HepG2 (cell line): ENCODE measurements at regions not wholly inside any gene's neighbourhood (a gene's known extent, or its start where the extent isn't known, plus 50 kb on each side); places are given as distances from the start of the nearest gene placed in this dataset.

Experiments
- AKAP8 ChIP-seq: sonication (generic); formaldehyde crosslinking; IDR thresholded peaks from 2 replicates; pipeline ENCODE4 v1.5.1; 2020; ENCODE audit warnings: mild to moderate bottlenecking, missing genetic modification reagents
- GABPA ChIP-seq, 2 experiments: IDR thresholded peaks; 2 replicates each; pipeline ENCODE4 v1.6.1; 2011 to 2016; ENCODE audit warnings: low read depth in 2 of 2, low read length in 1 of 2, missing biosample characterization in 1 of 2, missing genetic modification characterization in 1 of 2
- GPN1 ChIP-seq: sonication (generic); formaldehyde crosslinking; IDR thresholded peaks from 2 replicates; pipeline ENCODE4 v1.5.1; 2020; ENCODE audit warnings: missing genetic modification reagents, borderline replicate concordance
- HDAC6 ChIP-seq: fragments of 200-600 bp; sonication (generic); IDR thresholded peaks from 2 replicates; pipeline ENCODE4 v1.7.0; 2017; ENCODE audit warnings: mild to moderate bottlenecking, antibody characterized with exemption, low read length, low read depth
- MAF1 ChIP-seq: sonication (generic); formaldehyde crosslinking; IDR thresholded peaks from 2 replicates; pipeline ENCODE4 v1.5.0; 2020; ENCODE audit warnings: missing genetic modification reagents, borderline replicate concordance
- NCOR1 ChIP-seq: fragments of 200-600 bp; sonication (generic); IDR thresholded peaks from 2 replicates; pipeline ENCODE4 v1.7.0; 2017; ENCODE audit warnings: antibody characterized with exemption, low read length, borderline replicate concordance
- PHF5A ChIP-seq: IDR thresholded peaks from one replicate; pipeline ENCODE4 v1.6.1; 2018; ENCODE audit warnings: low read depth, missing genetic modification reagents; ENCODE audit not compliant: unreplicated experiment
- PITX1 ChIP-seq: sonication (generic); formaldehyde crosslinking; IDR thresholded peaks from 2 replicates; pipeline ENCODE4 v1.5.1; 2020; ENCODE audit warnings: mild to moderate bottlenecking, missing genetic modification reagents
- YEATS2 ChIP-seq: sonication (generic); formaldehyde crosslinking; IDR thresholded peaks from 2 replicates; pipeline ENCODE4 v1.4.0; 2020; ENCODE audit warnings: missing genetic modification reagents, borderline replicate concordance
- ZNF124 ChIP-seq: sonication (generic); formaldehyde crosslinking; IDR thresholded peaks from 2 replicates; pipeline ENCODE4 v1.4.0; 2020; ENCODE audit warnings: missing genetic modification reagents
- ZNF251 ChIP-seq: sonication (generic); formaldehyde crosslinking; IDR thresholded peaks from 2 replicates; pipeline ENCODE4 v1.9.0; 2021; ENCODE audit warnings: mild to moderate bottlenecking, missing genetic modification reagents
- ZNF282 ChIP-seq: fragments of 450-650 bp; IDR thresholded peaks from 2 replicates; pipeline ENCODE4 v1.6.1; 2018; ENCODE audit not compliant: partially characterized antibody
- ZNF30 ChIP-seq: sonication (generic); formaldehyde crosslinking; IDR thresholded peaks from 2 replicates; pipeline ENCODE4 v1.5.0; 2020; ENCODE audit warnings: mild to moderate bottlenecking, missing genetic modification reagents
- ZNF496 ChIP-seq: sonication (generic); formaldehyde crosslinking; IDR thresholded peaks from 2 replicates; pipeline ENCODE4 v1.8.1; 2023; ENCODE audit warnings: mild to moderate bottlenecking, moderate library complexity, missing genetic modification reagents; ENCODE audit not compliant: insufficient replicate concordance
- ZNF577 ChIP-seq: sonication (generic); formaldehyde crosslinking; IDR thresholded peaks from 2 replicates; pipeline ENCODE4 v1.4.0; 2020; ENCODE audit warnings: mild to moderate bottlenecking, low read depth, missing genetic modification reagents, borderline replicate concordance
- ZNF709 ChIP-seq: sonication (generic); formaldehyde crosslinking; IDR thresholded peaks from 2 replicates; pipeline ENCODE4 v1.5.0; 2020; ENCODE audit warnings: mild to moderate bottlenecking, missing genetic modification reagents
- TF ChIP-seq, protein P1 (sequence below): sonication (generic); formaldehyde crosslinking; IDR thresholded peaks from 2 replicates; pipeline ENCODE4 v1.8.0; 2022; ENCODE audit warnings: mild to moderate bottlenecking, missing genetic modification reagents, moderate library complexity
- TF ChIP-seq, protein P2 (sequence below): sonication (generic); formaldehyde crosslinking; IDR thresholded peaks from 2 replicates; pipeline ENCODE4 v1.5.0; 2020; ENCODE audit warnings: mild to moderate bottlenecking, missing genetic modification reagents, borderline replicate concordance
- TF ChIP-seq, protein P3 (sequence below): sonication (generic); formaldehyde crosslinking; IDR thresholded peaks from 2 replicates; pipeline ENCODE4 v1.8.1; 2022; ENCODE audit warnings: mild to moderate bottlenecking, missing genetic modification reagents
- TF ChIP-seq, protein P4 (sequence below): sonication (generic); formaldehyde crosslinking; IDR thresholded peaks from 2 replicates; pipeline ENCODE4 v1.9.0; 2022; ENCODE audit warnings: missing genetic modification reagents, mild to moderate bottlenecking, borderline replicate concordance
- TF ChIP-seq, protein P5 (sequence below): sonication (generic); formaldehyde crosslinking; IDR thresholded peaks from 2 replicates; pipeline ENCODE4 v1.9.0; 2021; ENCODE audit warnings: missing genetic modification reagents, mild to moderate bottlenecking, borderline replicate concordance

DNA sequence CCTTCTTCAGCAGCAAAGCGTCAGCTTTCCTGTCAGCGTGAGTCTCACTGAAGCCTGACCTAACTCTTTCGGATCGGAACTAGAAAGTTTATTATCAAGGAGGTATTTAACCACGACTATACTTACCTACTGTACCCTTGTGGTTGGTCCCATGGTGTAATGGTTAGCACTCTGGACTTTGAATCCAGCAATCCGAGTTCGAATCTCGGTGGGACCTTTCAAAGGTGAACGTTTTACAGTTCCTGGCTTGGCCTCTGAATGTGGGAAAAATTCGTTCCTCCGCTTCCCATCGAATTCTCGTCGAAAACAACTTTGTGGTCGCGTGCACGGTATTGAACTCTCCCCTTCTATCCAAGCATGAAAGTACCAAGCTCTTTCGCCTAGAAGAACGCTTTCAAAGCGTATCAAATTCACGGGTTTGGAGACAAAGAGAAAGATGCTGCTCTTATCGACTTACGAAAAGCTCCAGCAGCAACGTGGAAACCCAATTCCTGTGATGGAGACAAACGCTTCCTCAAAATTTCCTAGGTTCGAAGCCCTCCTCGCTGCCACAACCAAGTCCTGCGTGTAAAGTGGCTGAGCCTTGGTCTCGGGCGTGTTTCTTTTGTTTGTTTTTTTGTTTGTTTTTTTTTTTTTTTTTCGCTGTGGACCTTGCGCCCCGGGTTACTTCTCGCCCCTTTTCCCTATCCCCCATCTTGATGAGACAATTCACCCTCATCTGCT, 63.7 kb downstream of the GPX5 start (continued):
- TF ChIP-seq, protein P1, sequence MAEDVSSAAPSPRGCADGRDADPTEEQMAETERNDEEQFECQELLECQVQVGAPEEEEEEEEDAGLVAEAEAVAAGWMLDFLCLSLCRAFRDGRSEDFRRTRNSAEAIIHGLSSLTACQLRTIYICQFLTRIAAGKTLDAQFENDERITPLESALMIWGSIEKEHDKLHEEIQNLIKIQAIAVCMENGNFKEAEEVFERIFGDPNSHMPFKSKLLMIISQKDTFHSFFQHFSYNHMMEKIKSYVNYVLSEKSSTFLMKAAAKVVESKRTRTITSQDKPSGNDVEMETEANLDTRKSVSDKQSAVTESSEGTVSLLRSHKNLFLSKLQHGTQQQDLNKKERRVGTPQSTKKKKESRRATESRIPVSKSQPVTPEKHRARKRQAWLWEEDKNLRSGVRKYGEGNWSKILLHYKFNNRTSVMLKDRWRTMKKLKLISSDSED (CRISPR knock-in tag): no peak
- TF ChIP-seq ZNF577 (CRISPR knock-in tag) (no peak), YEATS2 (peak; percentile 54; the same call in 1 of the 2 replicates), ZNF282 (no peak), GPN1 (CRISPR knock-in tag) (no peak), MAF1 (CRISPR knock-in tag) (peak; percentile 98), ZNF709 (CRISPR knock-in tag) (no peak; the same call in 1 of the 2 replicates), HDAC6 (no peak), ZNF251 (CRISPR knock-in tag) (no peak), PITX1 (CRISPR knock-in tag) (no peak), ZNF124 (CRISPR knock-in tag) (peak; percentile 89), ZNF496 (CRISPR knock-in tag) (no peak), NCOR1 (peak; percentile 91), GABPA (IDR thresholded peaks at IDR 0.05; ENCODE audit: low read depth, low read length) (no peak), GABPA (CRISPR knock-in tag; IDR thresholded peaks at IDR 0.05; ENCODE audit: low read depth) (peak; percentile 77), ZNF30 (CRISPR knock-in tag) (no peak), AKAP8 (CRISPR knock-in tag) (peak; percentile 65; the same call in 1 of the 2 replicates), PHF5A (CRISPR knock-in tag) (peak; percentile 75)
- TF ChIP-seq, protein P2, sequence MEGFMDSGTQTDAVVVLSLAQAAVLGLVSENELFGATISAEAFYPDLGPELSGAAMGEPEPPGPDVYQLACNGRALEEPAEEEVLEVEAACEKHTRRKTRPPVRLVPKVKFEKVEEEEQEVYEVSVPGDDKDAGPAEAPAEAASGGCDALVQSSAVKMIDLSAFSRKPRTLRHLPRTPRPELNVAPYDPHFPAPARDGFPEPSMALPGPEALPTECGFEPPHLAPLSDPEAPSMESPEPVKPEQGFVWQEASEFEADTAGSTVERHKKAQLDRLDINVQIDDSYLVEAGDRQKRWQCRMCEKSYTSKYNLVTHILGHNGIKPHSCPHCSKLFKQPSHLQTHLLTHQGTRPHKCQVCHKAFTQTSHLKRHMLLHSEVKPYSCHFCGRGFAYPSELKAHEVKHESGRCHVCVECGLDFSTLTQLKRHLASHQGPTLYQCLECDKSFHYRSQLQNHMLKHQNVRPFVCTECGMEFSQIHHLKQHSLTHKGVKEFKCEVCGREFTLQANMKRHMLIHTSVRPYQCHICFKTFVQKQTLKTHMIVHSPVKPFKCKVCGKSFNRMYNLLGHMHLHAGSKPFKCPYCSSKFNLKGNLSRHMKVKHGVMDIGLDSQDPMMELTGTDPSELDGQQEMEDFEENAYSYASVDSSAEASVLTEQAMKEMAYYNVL (CRISPR knock-in tag): peak; percentile 54; the same call in 1 of the 2 replicates
- TF ChIP-seq, protein P3, sequence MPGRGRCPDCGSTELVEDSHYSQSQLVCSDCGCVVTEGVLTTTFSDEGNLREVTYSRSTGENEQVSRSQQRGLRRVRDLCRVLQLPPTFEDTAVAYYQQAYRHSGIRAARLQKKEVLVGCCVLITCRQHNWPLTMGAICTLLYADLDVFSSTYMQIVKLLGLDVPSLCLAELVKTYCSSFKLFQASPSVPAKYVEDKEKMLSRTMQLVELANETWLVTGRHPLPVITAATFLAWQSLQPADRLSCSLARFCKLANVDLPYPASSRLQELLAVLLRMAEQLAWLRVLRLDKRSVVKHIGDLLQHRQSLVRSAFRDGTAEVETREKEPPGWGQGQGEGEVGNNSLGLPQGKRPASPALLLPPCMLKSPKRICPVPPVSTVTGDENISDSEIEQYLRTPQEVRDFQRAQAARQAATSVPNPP (CRISPR knock-in tag): peak; percentile 58; the same call in 1 of the 2 replicates
- TF ChIP-seq, protein P4, sequence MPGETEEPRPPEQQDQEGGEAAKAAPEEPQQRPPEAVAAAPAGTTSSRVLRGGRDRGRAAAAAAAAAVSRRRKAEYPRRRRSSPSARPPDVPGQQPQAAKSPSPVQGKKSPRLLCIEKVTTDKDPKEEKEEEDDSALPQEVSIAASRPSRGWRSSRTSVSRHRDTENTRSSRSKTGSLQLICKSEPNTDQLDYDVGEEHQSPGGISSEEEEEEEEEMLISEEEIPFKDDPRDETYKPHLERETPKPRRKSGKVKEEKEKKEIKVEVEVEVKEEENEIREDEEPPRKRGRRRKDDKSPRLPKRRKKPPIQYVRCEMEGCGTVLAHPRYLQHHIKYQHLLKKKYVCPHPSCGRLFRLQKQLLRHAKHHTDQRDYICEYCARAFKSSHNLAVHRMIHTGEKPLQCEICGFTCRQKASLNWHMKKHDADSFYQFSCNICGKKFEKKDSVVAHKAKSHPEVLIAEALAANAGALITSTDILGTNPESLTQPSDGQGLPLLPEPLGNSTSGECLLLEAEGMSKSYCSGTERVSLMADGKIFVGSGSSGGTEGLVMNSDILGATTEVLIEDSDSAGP (CRISPR knock-in tag): no peak; the same call in 1 of the 2 replicates
- TF ChIP-seq, protein P5, sequence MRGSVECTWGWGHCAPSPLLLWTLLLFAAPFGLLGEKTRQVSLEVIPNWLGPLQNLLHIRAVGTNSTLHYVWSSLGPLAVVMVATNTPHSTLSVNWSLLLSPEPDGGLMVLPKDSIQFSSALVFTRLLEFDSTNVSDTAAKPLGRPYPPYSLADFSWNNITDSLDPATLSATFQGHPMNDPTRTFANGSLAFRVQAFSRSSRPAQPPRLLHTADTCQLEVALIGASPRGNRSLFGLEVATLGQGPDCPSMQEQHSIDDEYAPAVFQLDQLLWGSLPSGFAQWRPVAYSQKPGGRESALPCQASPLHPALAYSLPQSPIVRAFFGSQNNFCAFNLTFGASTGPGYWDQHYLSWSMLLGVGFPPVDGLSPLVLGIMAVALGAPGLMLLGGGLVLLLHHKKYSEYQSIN (CRISPR knock-in tag): no peak
